Trophoblast cell (in vitro differentiated cells and primary cell): ENCODE measurements at regions not wholly inside any gene's neighbourhood (a gene's known extent, or its start where the extent isn't known, plus 50 kb on each side); places are given as distances from the start of the nearest gene placed in this dataset.

ENCODE experiments used
- DNase-seq, 2 donors: peaks; one replicate each; pipeline ENCODE4 v3.0.0-alpha.2; 2016
- H2AFZ ChIP-seq: 2 replicates; pipeline ENCODE4 v1.6.1; 2013; ENCODE audit warnings: low read length, moderate library complexity, mild to moderate bottlenecking; ENCODE audit not compliant: insufficient read depth, poor library complexity
- H2AK5ac ChIP-seq: 2 replicates; pipeline ENCODE4 v1.6.1; 2013; ENCODE audit warnings: mild to moderate bottlenecking, low read length
- H2BK120ac ChIP-seq: 2 replicates; pipeline ENCODE4 v1.6.1; 2013; ENCODE audit warnings: low read length, mild to moderate bottlenecking, moderate library complexity; ENCODE audit not compliant: insufficient read depth, poor library complexity
- H2BK12ac ChIP-seq: 2 replicates; pipeline ENCODE4 v1.6.1; 2013; ENCODE audit warnings: mild to moderate bottlenecking, low read length, moderate library complexity
- H2BK5ac ChIP-seq: 2 replicates; pipeline ENCODE4 v1.6.1; 2013; ENCODE audit warnings: low read length, low read depth, moderate library complexity, mild to moderate bottlenecking; ENCODE audit not compliant: poor library complexity
- H3K14ac ChIP-seq: 2 replicates; pipeline ENCODE4 v1.6.1; 2013; ENCODE audit warnings: mild to moderate bottlenecking, low read length
- H3K18ac ChIP-seq: 2 replicates; pipeline ENCODE4 v1.6.1; 2013; ENCODE audit warnings: mild to moderate bottlenecking, low read length
- H3K23ac ChIP-seq: 2 replicates; pipeline ENCODE4 v1.6.1; 2013; ENCODE audit warnings: low read length
- H3K27ac ChIP-seq: 2 replicates; pipeline ENCODE4 v1.5.1; 2013; ENCODE audit warnings: low read depth, mild to moderate bottlenecking, inconsistent platforms, low read length, moderate library complexity
- H3K27me3 ChIP-seq: 2 replicates; pipeline ENCODE4 v1.6.1; 2013; ENCODE audit warnings: inconsistent platforms, mild to moderate bottlenecking, low read length, moderate library complexity; ENCODE audit not compliant: insufficient read depth
- H3K36me3 ChIP-seq, 2 experiments: 1 replicate in 1 of 2; 2 replicates in 1 of 2; pipeline ENCODE4 v1.6.1; 2013; ENCODE audit warnings: low read length in 2 of 2, mild to moderate bottlenecking in 2 of 2, moderate library complexity in 1 of 2; ENCODE audit not compliant: insufficient read depth in 2 of 2, control insufficient read depth in 1 of 2
- H3K4ac ChIP-seq: 2 replicates; pipeline ENCODE4 v1.6.1; 2013; ENCODE audit warnings: low read depth, mild to moderate bottlenecking, low read length, moderate library complexity
- H3K4me1 ChIP-seq, 2 experiments: 1 replicate in 1 of 2; 2 replicates in 1 of 2; pipeline ENCODE4 v1.6.1; 2013; ENCODE audit warnings: low read length in 2 of 2, mild to moderate bottlenecking in 2 of 2, moderate library complexity in 1 of 2; ENCODE audit not compliant: insufficient read depth in 2 of 2, control insufficient read depth in 1 of 2
- H3K4me2 ChIP-seq: 2 replicates; pipeline ENCODE4 v1.6.1; 2013; ENCODE audit warnings: inconsistent platforms, mild to moderate bottlenecking, low read length, moderate library complexity
- H3K4me3 ChIP-seq: 2 replicates; pipeline ENCODE4 v1.5.1; 2013; ENCODE audit warnings: mild to moderate bottlenecking, low read depth, low read length, inconsistent platforms
- H3K79me1 ChIP-seq: one replicate; pipeline ENCODE4 v1.6.1; 2013; ENCODE audit warnings: low read length
- H3K79me2 ChIP-seq: 2 replicates; pipeline ENCODE4 v1.6.1; 2013; ENCODE audit warnings: low read length, mild to moderate bottlenecking; ENCODE audit not compliant: control insufficient read depth, insufficient read depth, poor library complexity
- H3K9ac ChIP-seq: 2 replicates; pipeline ENCODE4 v1.6.1; 2013; ENCODE audit warnings: mild to moderate bottlenecking, low read length
- H3K9me3 ChIP-seq: 2 replicates; pipeline ENCODE4 v1.6.1; 2013; ENCODE audit warnings: low read depth, mild to moderate bottlenecking, control low read depth, inconsistent platforms, low read length; ENCODE audit not compliant: insufficient read depth
- H4K12ac ChIP-seq: 2 replicates; pipeline ENCODE4 v1.6.1; 2013; ENCODE audit warnings: low read depth, mild to moderate bottlenecking, low read length, moderate library complexity
- H4K8ac ChIP-seq: 2 replicates; pipeline ENCODE4 v1.6.1; 2013; ENCODE audit warnings: low read depth, mild to moderate bottlenecking, low read length, moderate library complexity
- H4K91ac ChIP-seq: one replicate; pipeline ENCODE4 v1.6.1; 2013; ENCODE audit warnings: low read depth, mild to moderate bottlenecking, low read length, moderate library complexity
- WGBS: extraction: QIAGEN DNeasy Blood & Tissue Kit; methylation state at CpG from one replicate; pipeline ENCODE4 v1.1.7; 2013; ENCODE audit warnings: missing lambda C conversion rate; ENCODE audit not compliant: insufficient read length, insufficient coverage; ENCODE audit errors: extremely low coverage; 5-methylcytosine and 5-hydroxymethylcytosine counted together

DNA sequence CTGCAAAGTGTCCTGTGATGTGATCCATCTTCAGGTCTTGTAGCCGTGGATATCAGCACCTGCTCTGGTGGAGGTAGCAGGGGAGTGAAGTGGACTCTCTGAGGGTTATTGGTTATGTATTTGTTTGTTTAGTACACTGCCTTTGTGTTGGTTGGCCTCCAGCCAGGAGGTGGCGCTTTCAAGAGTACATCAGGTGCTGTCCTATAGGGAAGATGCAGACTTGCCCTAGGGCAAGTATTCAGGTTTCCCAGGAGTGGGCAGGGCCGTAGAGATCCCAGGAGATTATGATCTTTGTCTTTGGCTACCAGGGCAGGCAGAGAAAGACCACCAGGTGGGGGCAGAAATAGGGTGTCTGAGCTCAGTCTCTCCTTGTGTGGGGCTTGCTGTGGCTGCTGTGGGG, 411.8 kb downstream of the SOX11 start:
- no peak overlapping the region for H3K9ac ChIP-seq
- no peaks in the 10 kb centered on the region for H3K79me2 ChIP-seq
- H3K4me2 ChIP-seq = no peak overlapping the region
- no peak overlapping the region for H2AK5ac ChIP-seq
- no peak overlapping the region for H3K4ac ChIP-seq
- no peaks in the 10 kb centered on the region for H3K36me3 ChIP-seq
- no peak for DNase-seq
- no peak overlapping the region for H3K23ac ChIP-seq
- no peak overlapping the region for H4K91ac ChIP-seq
- H3K27ac ChIP-seq = no peak overlapping the region
- H2BK12ac ChIP-seq = no peak overlapping the region
- H3K9me3 ChIP-seq = no peaks in the 10 kb centered on the region
- H3K79me1 ChIP-seq = peaks cover 2% of the 10 kb centered on the region
- no peak overlapping the region for H3K18ac ChIP-seq
- H3K14ac ChIP-seq = no peak overlapping the region
- WGBS = no CpG with 5 or more reads among the region's 3 CpGs
- H3K4me1 ChIP-seq = peaks cover 2 to 6% of the 10 kb centered on the region in 2 experiments
- H2BK120ac ChIP-seq = no peak overlapping the region
- no peak overlapping the region for H2AFZ ChIP-seq
- no peak overlapping the region for H4K12ac ChIP-seq
- no peak overlapping the region for H2BK5ac ChIP-seq
- H3K27me3 ChIP-seq = no peaks in the 10 kb centered on the region
- no peak overlapping the region for H4K8ac ChIP-seq
- no peak overlapping the region for H3K4me3 ChIP-seq

DNA sequence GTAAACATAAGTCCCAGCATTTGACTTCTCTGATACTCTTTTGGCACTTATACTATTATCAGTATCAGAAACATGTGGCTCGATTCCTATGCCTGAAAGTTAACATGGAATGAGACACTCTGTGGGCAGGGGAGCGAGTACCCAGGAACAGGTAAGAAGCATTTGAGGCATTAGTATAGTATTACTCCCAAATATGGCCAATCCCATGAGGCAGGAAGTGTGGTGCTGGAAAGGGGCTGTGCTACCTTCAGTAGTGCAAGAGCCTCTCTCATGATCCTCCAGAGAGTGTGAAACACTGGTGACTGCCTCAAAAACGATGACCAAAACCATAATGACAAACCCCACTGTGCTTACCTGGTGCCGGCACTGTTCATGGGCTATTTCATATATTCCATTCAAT, 415.1 kb downstream of the SOX11 start:
- Histone ChIP-seq H3K23ac (no peak overlapping the region), H3K79me1 (peaks cover 2% of the 10 kb centered on the region), H3K27me3 (no peaks in the 10 kb centered on the region), H3K4ac (no peak overlapping the region), H4K8ac (no peak overlapping the region), H3K9me3 (no peaks in the 10 kb centered on the region), H2AFZ (no peak overlapping the region), H2BK5ac (no peak overlapping the region), H3K36me3 (no peaks in the 10 kb centered on the region), H3K27ac (no peak overlapping the region), H3K18ac (no peak overlapping the region), H3K14ac (no peak overlapping the region), H4K12ac (no peak overlapping the region), H3K4me3 (no peak overlapping the region), H4K91ac (no peak overlapping the region), H3K4me2 (no peak overlapping the region), H3K9ac (no peak overlapping the region), H2AK5ac (no peak overlapping the region), H2BK12ac (no peak overlapping the region), H3K79me2 (no peaks in the 10 kb centered on the region), H2BK120ac (no peak overlapping the region), H3K4me1 (peaks cover 5 to 11% of the 10 kb centered on the region in 2 experiments)
- no peak for DNase-seq
- WGBS = no CpG with 5 or more reads among the region's 4 CpGs

DNA sequence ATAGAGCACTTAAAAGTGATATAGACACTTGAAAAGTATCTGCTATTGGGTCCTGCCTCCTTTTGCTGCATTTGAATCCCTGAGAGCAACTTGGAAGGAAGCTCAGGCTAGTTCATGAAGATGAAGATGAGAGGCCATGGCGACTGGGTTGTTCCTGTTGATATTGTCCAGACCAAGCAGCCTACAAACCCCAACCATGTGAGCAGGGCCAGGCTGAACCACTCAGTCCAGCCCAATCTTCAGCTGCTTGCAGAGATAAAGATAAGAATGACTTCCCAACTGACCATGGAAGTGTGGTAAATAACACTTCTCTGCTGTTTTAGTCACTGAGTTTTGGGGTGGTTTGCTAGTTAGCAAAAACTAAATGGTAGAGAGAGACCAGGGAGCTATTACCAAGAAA, 417.6 kb downstream of the SOX11 start:
- Histone ChIP-seq H3K4ac (no peak overlapping the region), H3K4me2 (no peak overlapping the region), H3K4me1 (peaks cover 5% of the 10 kb centered on the region in 2 experiments), H2AK5ac (no peak overlapping the region), H3K36me3 (no peaks in the 10 kb centered on the region), H2BK120ac (no peak overlapping the region), H4K91ac (no peak overlapping the region), H3K9me3 (no peaks in the 10 kb centered on the region), H3K4me3 (no peak overlapping the region), H4K8ac (no peak overlapping the region), H3K23ac (no peak overlapping the region), H2BK12ac (no peak overlapping the region), H2AFZ (no peak overlapping the region), H3K79me2 (no peaks in the 10 kb centered on the region), H3K18ac (no peak overlapping the region), H3K27ac (no peak overlapping the region), H3K14ac (no peak overlapping the region), H3K27me3 (no peaks in the 10 kb centered on the region), H3K79me1 (no peaks in the 10 kb centered on the region), H4K12ac (no peak overlapping the region), H3K9ac (no peak overlapping the region), H2BK5ac (no peak overlapping the region)
- DNase-seq = no peak
- whole genome bisulfite sequencing = no CpG with 5 or more reads among the region's 1 CpG

DNA sequence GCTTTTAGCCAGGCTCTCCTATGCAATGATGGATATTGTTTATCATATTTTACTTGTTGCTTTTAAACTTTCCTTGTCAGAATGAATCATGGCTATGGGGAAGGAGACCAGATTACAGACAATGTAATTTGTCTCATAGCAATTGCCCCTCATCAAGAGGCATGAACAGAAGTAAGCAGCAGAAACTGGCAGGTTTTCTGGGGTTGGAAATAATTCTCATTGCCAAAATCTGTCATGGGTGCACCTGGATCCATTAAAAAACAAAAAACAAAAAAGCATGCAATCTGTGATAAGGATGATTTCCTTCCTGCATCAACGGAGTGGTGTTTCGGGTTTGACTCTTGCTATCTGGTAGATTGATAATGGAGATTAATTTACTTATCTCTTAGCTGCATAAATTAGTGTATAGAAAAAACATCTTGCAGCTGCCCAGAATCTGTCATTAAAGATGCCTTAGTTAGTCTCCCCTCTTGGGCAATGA, 419.6 kb downstream of the SOX11 start:
- no peaks in the 10 kb centered on the region for H3K27me3 ChIP-seq
- DNase-seq = no peak
- H3K4me1 ChIP-seq = peaks cover 5% of the 10 kb centered on the region in 2 experiments
- no peak overlapping the region for H3K9ac ChIP-seq
- no peak overlapping the region for H3K23ac ChIP-seq
- H4K8ac ChIP-seq = no peak overlapping the region
- no peak overlapping the region for H3K4ac ChIP-seq
- no peak overlapping the region for H4K91ac ChIP-seq
- no peaks in the 10 kb centered on the region for H3K9me3 ChIP-seq
- H2AFZ ChIP-seq = no peak overlapping the region
- H3K79me2 ChIP-seq = no peaks in the 10 kb centered on the region
- H4K12ac ChIP-seq = no peak overlapping the region
- WGBS = no CpG with 5 or more reads among the region's 2 CpGs
- no peaks in the 10 kb centered on the region for H3K79me1 ChIP-seq
- no peak overlapping the region for H3K18ac ChIP-seq
- H3K4me3 ChIP-seq = no peak overlapping the region
- no peak overlapping the region for H3K14ac ChIP-seq
- H2BK120ac ChIP-seq = no peak overlapping the region
- H2BK5ac ChIP-seq = no peak overlapping the region
- H3K4me2 ChIP-seq = no peak overlapping the region
- no peaks in the 10 kb centered on the region for H3K36me3 ChIP-seq
- no peak overlapping the region for H2BK12ac ChIP-seq
- no peak overlapping the region for H3K27ac ChIP-seq
- no peak overlapping the region for H2AK5ac ChIP-seq
